DND-41 (cell line): ENCODE measurements at regions not wholly inside any gene's neighbourhood (a gene's known extent, or its start where the extent isn't known, plus 50 kb on each side); places are given as distances from the start of the nearest gene placed in this dataset.

Source experiments
- EZH2 ChIP-seq: IDR thresholded peaks from 3 replicates; pipeline ENCODE4 v1.6.1; 2012; ENCODE audit warnings: borderline replicate concordance, low read depth, mild to moderate bottlenecking, moderate library complexity, low read length, inconsistent platforms; ENCODE audit not compliant: severe bottlenecking
- TF ChIP-seq, protein P1 (sequence below): IDR thresholded peaks from 2 replicates; pipeline ENCODE4 v1.5.1; 2012; ENCODE audit warnings: borderline replicate concordance, low read length, moderate library complexity, mild to moderate bottlenecking; ENCODE audit not compliant: poor library complexity, severe bottlenecking; ENCODE audit errors: extremely low read depth

- TF ChIP-seq, protein P1, sequence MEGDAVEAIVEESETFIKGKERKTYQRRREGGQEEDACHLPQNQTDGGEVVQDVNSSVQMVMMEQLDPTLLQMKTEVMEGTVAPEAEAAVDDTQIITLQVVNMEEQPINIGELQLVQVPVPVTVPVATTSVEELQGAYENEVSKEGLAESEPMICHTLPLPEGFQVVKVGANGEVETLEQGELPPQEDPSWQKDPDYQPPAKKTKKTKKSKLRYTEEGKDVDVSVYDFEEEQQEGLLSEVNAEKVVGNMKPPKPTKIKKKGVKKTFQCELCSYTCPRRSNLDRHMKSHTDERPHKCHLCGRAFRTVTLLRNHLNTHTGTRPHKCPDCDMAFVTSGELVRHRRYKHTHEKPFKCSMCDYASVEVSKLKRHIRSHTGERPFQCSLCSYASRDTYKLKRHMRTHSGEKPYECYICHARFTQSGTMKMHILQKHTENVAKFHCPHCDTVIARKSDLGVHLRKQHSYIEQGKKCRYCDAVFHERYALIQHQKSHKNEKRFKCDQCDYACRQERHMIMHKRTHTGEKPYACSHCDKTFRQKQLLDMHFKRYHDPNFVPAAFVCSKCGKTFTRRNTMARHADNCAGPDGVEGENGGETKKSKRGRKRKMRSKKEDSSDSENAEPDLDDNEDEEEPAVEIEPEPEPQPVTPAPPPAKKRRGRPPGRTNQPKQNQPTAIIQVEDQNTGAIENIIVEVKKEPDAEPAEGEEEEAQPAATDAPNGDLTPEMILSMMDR, result no peak
- TF ChIP-seq EZH2, result no peak
Observed at GRCh38 chr2:237180987-237181386, 95.3 kb downstream of the COPS8 start.
